Testis (tissue), 2 donors: ENCODE measurements at regions not wholly inside any gene's neighbourhood (a gene's known extent, or its start where the extent isn't known, plus 50 kb on each side); places are given as distances from the start of the nearest gene placed in this dataset.
A peak's percentile ranks its signal among the peaks of the same experiment; 100 is the strongest.

Source experiments
- DNase-seq: peaks from one replicate; pipeline ENCODE4 v3.0.0-alpha.2; 2019
- H3K27ac ChIP-seq, 2 donors: fragments of 200-600 bp; sonication (generic); one replicate each; pipeline ENCODE4 v1.5.1; 2019
- H3K27me3 ChIP-seq: fragments of 200-600 bp; sonication (generic); one replicate; pipeline ENCODE4 v1.5.1; 2019
- H3K36me3 ChIP-seq: fragments of 200-600 bp; sonication (generic); one replicate; pipeline ENCODE4 v1.5.1; 2017; ENCODE audit warnings: low read depth; ENCODE audit errors: missing control alignments
- H3K4me1 ChIP-seq: fragments of 200-600 bp; sonication (generic); one replicate; pipeline ENCODE4 v1.5.1; 2019
- H3K4me3 ChIP-seq, 2 donors: fragments of 200-600 bp; sonication (generic); one replicate each; pipeline ENCODE4 v1.5.1; 2017 to 2019
- H3K9me3 ChIP-seq: fragments of 200-600 bp; sonication (generic); one replicate; pipeline ENCODE4 v1.5.1; 2017
- CTCF ChIP-seq, 3 experiments: fragments of 450-650 bp in 2 of 3; fragments of 200-600 bp in 1 of 3; sonication (generic) in 1 of 3; IDR thresholded peaks; one replicate each; pipeline ENCODE4 v1.5.1; 2016 to 2019; ENCODE audit warnings: antibody characterized with exemption in 3 of 3, mild to moderate bottlenecking in 2 of 3, moderate library complexity in 1 of 3
- POLR2A ChIP-seq: fragments of 450-650 bp; IDR thresholded peaks from one replicate; pipeline ENCODE4 v1.6.1; 2017; ENCODE audit warnings: antibody characterized with exemption, mild to moderate bottlenecking, moderate library complexity
- WGBS, 2 donors: methylation state at CpG; one replicate each; pipeline ENCODE4 v1.1.5; 2018; 5-methylcytosine and 5-hydroxymethylcytosine counted together
- intact Hi-C: fragments of 100-400 bp; cut with DNase I; formaldehyde crosslinking; loops from one replicate; pipeline ENCODE4 v1.15.1; 2023; ENCODE audit warnings: low total_unique reads

- intact Hi-C loops = no loop called here
- no peaks in the 10 kb centered on the region for H3K9me3 ChIP-seq
- peaks cover 10% of the 10 kb centered on the region for H3K4me1 ChIP-seq
- TF ChIP-seq CTCF (IDR thresholded peaks at IDR 0.05) (no peak), POLR2A (no peak)
- H3K4me3 ChIP-seq = no peak overlapping the region
- no peaks in the 10 kb centered on the region for H3K27me3 ChIP-seq
- DNase-seq = no peak
- 66 to 72% methylated on average over 3 of the region's 3 CpGs for WGBS, 2 donors
- H3K27ac ChIP-seq = no peak overlapping the region
- no peaks in the 10 kb centered on the region for H3K36me3 ChIP-seq
Measured at GRCh38 chr12:91561301-91561957, 378.8 kb upstream of the DCN start.

DNA sequence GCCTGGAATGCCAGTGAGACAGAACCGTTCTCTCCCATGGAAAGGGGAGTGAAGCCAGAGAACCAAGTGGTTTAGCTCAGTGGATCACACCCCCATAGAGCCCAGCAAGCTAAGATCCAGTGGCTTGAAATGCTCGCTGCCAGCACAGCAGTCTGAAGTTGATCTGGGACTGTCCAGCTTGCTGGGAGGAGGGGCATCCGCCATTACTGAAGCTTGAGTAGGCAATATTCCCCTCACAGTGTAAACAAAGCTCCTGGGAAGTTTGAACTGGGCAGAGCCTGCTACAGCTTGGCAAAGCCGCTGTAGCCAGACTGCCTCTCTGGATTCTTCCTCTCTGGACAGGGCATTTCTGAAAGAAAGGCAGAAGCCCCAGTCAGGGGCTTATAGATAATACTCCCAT lies 374.3 kb upstream of the DCN start:
- 90 to 100% methylated on average over 1 to 4 of the region's 4 CpGs for WGBS, 2 donors
- intact Hi-C loops = no loop called here
- DNase-seq = no peak

DNA sequence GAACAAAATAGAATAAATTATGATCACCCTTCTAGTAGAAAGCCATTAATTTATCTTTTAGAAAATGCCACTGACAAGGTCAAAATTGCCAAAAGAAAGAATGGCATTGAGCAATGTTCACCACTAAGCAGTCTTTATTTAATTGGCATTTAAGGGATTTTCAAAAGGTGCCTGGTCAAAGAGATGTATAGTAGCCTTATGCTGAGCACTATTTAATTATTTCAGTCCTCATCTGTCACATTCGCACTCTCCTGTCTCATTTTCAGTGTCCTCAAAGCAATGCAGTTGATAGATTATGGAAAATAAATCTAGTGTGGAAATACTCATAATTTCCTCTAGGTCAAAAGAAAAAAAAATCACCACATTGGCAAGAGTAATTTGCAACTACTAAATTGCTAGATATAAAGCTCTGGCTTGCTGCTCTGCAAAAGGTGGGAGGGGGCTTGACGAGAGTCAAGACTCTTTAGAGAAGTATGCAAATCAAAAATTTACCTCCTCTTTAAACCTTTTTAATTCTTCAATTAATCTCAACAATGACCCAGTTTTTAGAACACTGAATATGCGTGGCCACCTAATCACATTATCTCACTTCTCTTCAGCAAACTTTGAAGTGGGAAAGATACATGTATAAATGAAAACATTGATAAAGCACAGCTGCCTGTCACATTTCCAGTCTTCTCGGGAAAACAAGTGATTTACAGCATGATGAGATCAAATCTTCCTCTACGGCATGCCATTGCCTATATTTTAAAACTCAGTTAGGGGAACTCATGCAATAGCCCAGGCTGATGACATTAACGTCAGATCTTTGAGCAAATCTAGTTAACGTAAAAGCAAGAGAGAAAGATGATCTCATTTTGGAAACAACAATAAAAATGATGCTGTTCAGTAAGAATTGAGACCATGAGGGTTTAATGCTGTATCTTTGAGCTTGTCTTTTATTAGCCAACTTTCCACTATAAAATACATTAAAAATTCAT lies 373.1 kb upstream of the DCN start:
- no peak overlapping the region for H3K4me3 ChIP-seq
- no peaks in the 10 kb centered on the region for H3K27me3 ChIP-seq
- no peak for DNase-seq
- 68 to 72% methylated on average over 7 of the region's 7 CpGs for WGBS, 2 donors
- no peak for TF ChIP-seq POLR2A
- TF ChIP-seq CTCF (IDR thresholded peaks at IDR 0.05) = no peak
- H3K9me3 ChIP-seq = no peaks in the 10 kb centered on the region
- intact Hi-C loops = no loop called here
- H3K36me3 ChIP-seq = no peaks in the 10 kb centered on the region
- H3K27ac ChIP-seq = no peak overlapping the region
- no peaks in the 10 kb centered on the region for H3K4me1 ChIP-seq

More for the DNA sequence above, 374.3 kb upstream of the DCN start:
- Histone ChIP-seq H3K36me3 (no peaks in the 10 kb centered on the region), H3K27me3 (no peaks in the 10 kb centered on the region), H3K9me3 (no peaks in the 10 kb centered on the region), H3K4me3 (no peak overlapping the region), H3K27ac (no peak overlapping the region), H3K4me1 (no peaks in the 10 kb centered on the region)
- TF ChIP-seq POLR2A = no peak
- TF ChIP-seq CTCF (IDR thresholded peaks at IDR 0.05) = no peak

GRCh38 chr12:91551927-91552326 lies 369.3 kb upstream of the DCN start:
- Histone ChIP-seq H3K27ac (no peak overlapping the region), H3K4me3 (peak overlapping the region in 1 of 2 donors; percentile 24), H3K4me1 (no peaks in the 10 kb centered on the region), H3K27me3 (no peaks in the 10 kb centered on the region), H3K36me3 (no peaks in the 10 kb centered on the region), H3K9me3 (no peaks in the 10 kb centered on the region)
- WGBS, 2 donors = 54 to 71% methylated on average over 8 of the region's 8 CpGs
- intact Hi-C loops = no loop called here
- no peak for TF ChIP-seq POLR2A
- TF ChIP-seq CTCF (IDR thresholded peaks at IDR 0.05) = no peak
- peak; percentile 65 for DNase-seq
